GM12878 (cell line): ENCODE measurements at regions not wholly inside any gene's neighbourhood (a gene's known extent, or its start where the extent isn't known, plus 50 kb on each side); places are given as distances from the start of the nearest gene placed in this dataset.

Source experiments
- ATAC-seq: fragments of 200-7000 bp; cut with Tn5 transposase; 3 replicates; pipeline ENCODE4 v1.9.1; 2020; ENCODE audit warnings: mild to moderate bottlenecking, moderate library complexity
- BruUV-seq: library from RNA; stranded (reverse); fragments of 400-500 nt; replicated peaks from 2 replicates; lab custom pipeline; 2021; lab: Mats Ljungman, UMichigan
- CTCF ChIA-PET: fragments of 300-600 bp; sonication (Branson Sonifier 250); formaldehyde crosslinking; extraction: SDS; loops from one replicate; lab custom pipeline; 2021; ENCODE audit warnings: inconsistent platforms; lab: Yijun Ruan, JAX
- POLR2A ChIA-PET: fragments of 350-600 bp; formaldehyde crosslinking; extraction: SDS; loops from one replicate; lab custom pipeline; 2021; ENCODE audit warnings: inconsistent platforms; lab: Charles Lee
- RAD21 ChIA-PET: fragments of 300-600 bp; sonication (Branson Sonifier 250); formaldehyde crosslinking; loops from one replicate; lab custom pipeline; 2023; ENCODE audit warnings: antibody characterized with exemption; ENCODE audit not compliant: unreplicated experiment; lab: Charles Lee
- SMC1A ChIA-PET: fragments of 300-600 bp; sonication (Branson Sonifier 250); formaldehyde crosslinking; loops from one replicate; lab custom pipeline; 2023; ENCODE audit not compliant: unreplicated experiment, uncharacterized antibody; lab: Charles Lee
- DNase-seq: peaks from one replicate; pipeline ENCODE4 v3.0.0-alpha.2; 2011; ENCODE audit warnings: low read depth, low spot score
- FAIRE-seq: peaks from 3 replicates; lab custom pipeline; 2011; peaks lifted over from hg19 to GRCh38; lab: Jason Lieb, UNC
- H2AFZ ChIP-seq: 2 replicates; pipeline ENCODE4 v1.6.0; 2011; ENCODE audit warnings: low read depth, low read length, control low read depth; ENCODE audit not compliant: control insufficient read depth
- H3K27ac ChIP-seq: 2 replicates; pipeline ENCODE4 v1.5.1; 2011; ENCODE audit warnings: control low read depth; ENCODE audit not compliant: control insufficient read depth, insufficient read depth
- H3K27me3 ChIP-seq, 2 experiments: replicated peaks in 1 of 2; 2 replicates each; pipeline versions ENCODE4 v1.6.0 to v1.6.1; 2011; ENCODE audit warnings: low read length in 1 of 2; ENCODE audit not compliant: control insufficient read depth in 2 of 2, insufficient read depth in 2 of 2
- H3K36me3 ChIP-seq, 2 experiments: 2 replicates each; pipeline ENCODE4 v1.5.1; 2011; ENCODE audit warnings: low read length in 1 of 2; ENCODE audit not compliant: control insufficient read depth in 2 of 2, insufficient read depth in 2 of 2
- H3K4me1 ChIP-seq: 2 replicates; pipeline ENCODE4 v1.6.1; 2011; ENCODE audit warnings: mild to moderate bottlenecking, low read length, moderate library complexity, mixed read lengths; ENCODE audit not compliant: control insufficient read depth, insufficient read depth
- H3K4me2 ChIP-seq: 2 replicates; pipeline ENCODE4 v1.6.0; 2011; ENCODE audit warnings: control low read depth; ENCODE audit not compliant: control insufficient read depth, insufficient read depth
- H3K4me3 ChIP-seq: fragments of 200-600 bp; sonication (generic); 2 replicates; pipeline ENCODE4 v1.5.1; 2016
- H3K79me2 ChIP-seq: 2 replicates; pipeline ENCODE4 v1.6.0; 2011; ENCODE audit warnings: low read length; ENCODE audit not compliant: control insufficient read depth, insufficient read depth
- H3K9ac ChIP-seq: 2 replicates; pipeline ENCODE4 v1.8.0; 2011; ENCODE audit warnings: low read length, control low read depth, mixed read lengths; ENCODE audit not compliant: control insufficient read depth, insufficient read depth
- H3K9me3 ChIP-seq: replicated peaks from 3 replicates; pipeline ENCODE4 v1.5.1; 2011; ENCODE audit warnings: mild to moderate bottlenecking, low read length; ENCODE audit not compliant: control insufficient read depth, insufficient read depth
- H4K20me1 ChIP-seq: 2 replicates; pipeline ENCODE4 v1.6.0; 2011; ENCODE audit not compliant: control insufficient read depth, insufficient read depth
- MTA3 ChIP-seq: IDR thresholded peaks from 2 replicates; pipeline ENCODE4 v1.6.1; 2012; ENCODE audit warnings: low read length, inconsistent platforms, borderline replicate concordance
- SIX5 ChIP-seq: IDR thresholded peaks from 2 replicates; pipeline ENCODE4 v1.6.1; 2011; ENCODE audit warnings: mild to moderate bottlenecking, low read depth, low read length, moderate library complexity; ENCODE audit not compliant: severe bottlenecking
- WGBS: methylation state at CpG from one replicate; pipeline ENCODE4 v1.1.6; 2016; ENCODE audit warnings: low lambda C conversion rate; ENCODE audit not compliant: insufficient replicate concordance, insufficient coverage; ENCODE audit errors: missing lambda C conversion rate; 5-methylcytosine and 5-hydroxymethylcytosine counted together
- in situ Hi-C: fragments of 300-500 bp; cut with MboI; formaldehyde crosslinking; loops from 9 replicates; pipeline ENCODE4 v1.14.3; 2018; ENCODE audit warnings: mixed read lengths
- intact Hi-C: fragments of 100-400 bp; cut with micrococcal nuclease; formaldehyde crosslinking; loops from one replicate; pipeline ENCODE4 v1.14.2; 2022; ENCODE audit not compliant: unreplicated experiment
- TF ChIP-seq, protein P1 (sequence below): fragments of 450-650 bp; IDR thresholded peaks from 2 replicates; pipeline ENCODE4 v1.6.1; 2017; ENCODE audit warnings: mild to moderate bottlenecking
- TF ChIP-seq, protein P2 (sequence below): IDR thresholded peaks from 2 replicates; pipeline ENCODE4 v1.6.1; 2012; ENCODE audit warnings: mild to moderate bottlenecking, low read depth, low read length

DNA sequence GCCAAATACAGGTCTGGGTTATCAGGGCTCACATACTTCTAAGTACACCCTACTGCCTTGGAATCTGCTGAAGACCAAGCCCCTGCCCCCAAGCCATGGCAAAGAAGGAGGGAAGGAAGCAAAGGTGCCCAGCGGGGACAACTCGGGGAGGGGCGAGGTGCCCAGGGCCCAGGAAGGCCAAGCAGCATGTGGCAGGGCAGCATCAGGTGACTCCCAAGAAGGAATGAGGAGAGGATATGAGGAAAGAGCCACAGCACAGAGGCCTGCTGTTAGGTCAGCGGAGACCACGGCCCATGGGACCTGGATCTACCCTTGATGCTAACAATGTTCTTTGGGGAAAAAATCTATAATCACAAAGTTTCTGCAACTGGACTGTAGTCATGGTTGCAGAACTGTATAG is 142.6 kb upstream of the CRHR1 start:
- Histone ChIP-seq H3K4me3 (no peak overlapping the region), H3K9me3 (no peaks in the 10 kb centered on the region), H3K4me1 (no peaks in the 10 kb centered on the region; the same call in 1 of the 2 replicates), H3K4me2 (no peak overlapping the region), H3K36me3 (peaks cover 0 to 2% of the 10 kb centered on the region in 2 experiments; a peak in 2 of 4 replicates), H3K79me2 (no peaks in the 10 kb centered on the region), H3K9ac (no peak overlapping the region), H3K27ac (no peak overlapping the region), H4K20me1 (0 out of 2 replicates have a peak, but pooled peaks cover 3% of the 10 kb centered on the region), H2AFZ (no peak overlapping the region), H3K27me3 (no peaks in the 10 kb centered on the region)
- no peak for DNase-seq
- no peak for FAIRE-seq
- in situ Hi-C loops (loop anchor here (5.0 kb wide), 1 partner anchor 191 kb away; no protein-coding TSS in a partner anchor), intact Hi-C loops (no loop called here)
- ChIA-PET RAD21 (interaction anchor here (1.9 to 3.6 kb wide), 2 partner anchors 190 to 193 kb away, joined by 5 to 32 read pairs; no protein-coding TSS in a partner anchor), SMC1A (interaction anchor here (0.7 to 3.6 kb wide), 2 partner anchors 190 to 1798 kb away, joined by 4 to 19 read pairs; no protein-coding TSS in a partner anchor), CTCF (interaction anchor here (0.6 to 2.2 kb wide), 3 partner anchors 190 to 330 kb away, joined by 3 to 20 read pairs (median 5); no protein-coding TSS in a partner anchor), POLR2A (no interaction called here)
- TF ChIP-seq, protein P1, sequence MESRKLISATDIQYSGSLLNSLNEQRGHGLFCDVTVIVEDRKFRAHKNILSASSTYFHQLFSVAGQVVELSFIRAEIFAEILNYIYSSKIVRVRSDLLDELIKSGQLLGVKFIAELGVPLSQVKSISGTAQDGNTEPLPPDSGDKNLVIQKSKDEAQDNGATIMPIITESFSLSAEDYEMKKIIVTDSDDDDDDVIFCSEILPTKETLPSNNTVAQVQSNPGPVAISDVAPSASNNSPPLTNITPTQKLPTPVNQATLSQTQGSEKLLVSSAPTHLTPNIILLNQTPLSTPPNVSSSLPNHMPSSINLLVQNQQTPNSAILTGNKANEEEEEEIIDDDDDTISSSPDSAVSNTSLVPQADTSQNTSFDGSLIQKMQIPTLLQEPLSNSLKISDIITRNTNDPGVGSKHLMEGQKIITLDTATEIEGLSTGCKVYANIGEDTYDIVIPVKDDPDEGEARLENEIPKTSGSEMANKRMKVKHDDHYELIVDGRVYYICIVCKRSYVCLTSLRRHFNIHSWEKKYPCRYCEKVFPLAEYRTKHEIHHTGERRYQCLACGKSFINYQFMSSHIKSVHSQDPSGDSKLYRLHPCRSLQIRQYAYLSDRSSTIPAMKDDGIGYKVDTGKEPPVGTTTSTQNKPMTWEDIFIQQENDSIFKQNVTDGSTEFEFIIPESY: no peak
- TF ChIP-seq, protein P2, sequence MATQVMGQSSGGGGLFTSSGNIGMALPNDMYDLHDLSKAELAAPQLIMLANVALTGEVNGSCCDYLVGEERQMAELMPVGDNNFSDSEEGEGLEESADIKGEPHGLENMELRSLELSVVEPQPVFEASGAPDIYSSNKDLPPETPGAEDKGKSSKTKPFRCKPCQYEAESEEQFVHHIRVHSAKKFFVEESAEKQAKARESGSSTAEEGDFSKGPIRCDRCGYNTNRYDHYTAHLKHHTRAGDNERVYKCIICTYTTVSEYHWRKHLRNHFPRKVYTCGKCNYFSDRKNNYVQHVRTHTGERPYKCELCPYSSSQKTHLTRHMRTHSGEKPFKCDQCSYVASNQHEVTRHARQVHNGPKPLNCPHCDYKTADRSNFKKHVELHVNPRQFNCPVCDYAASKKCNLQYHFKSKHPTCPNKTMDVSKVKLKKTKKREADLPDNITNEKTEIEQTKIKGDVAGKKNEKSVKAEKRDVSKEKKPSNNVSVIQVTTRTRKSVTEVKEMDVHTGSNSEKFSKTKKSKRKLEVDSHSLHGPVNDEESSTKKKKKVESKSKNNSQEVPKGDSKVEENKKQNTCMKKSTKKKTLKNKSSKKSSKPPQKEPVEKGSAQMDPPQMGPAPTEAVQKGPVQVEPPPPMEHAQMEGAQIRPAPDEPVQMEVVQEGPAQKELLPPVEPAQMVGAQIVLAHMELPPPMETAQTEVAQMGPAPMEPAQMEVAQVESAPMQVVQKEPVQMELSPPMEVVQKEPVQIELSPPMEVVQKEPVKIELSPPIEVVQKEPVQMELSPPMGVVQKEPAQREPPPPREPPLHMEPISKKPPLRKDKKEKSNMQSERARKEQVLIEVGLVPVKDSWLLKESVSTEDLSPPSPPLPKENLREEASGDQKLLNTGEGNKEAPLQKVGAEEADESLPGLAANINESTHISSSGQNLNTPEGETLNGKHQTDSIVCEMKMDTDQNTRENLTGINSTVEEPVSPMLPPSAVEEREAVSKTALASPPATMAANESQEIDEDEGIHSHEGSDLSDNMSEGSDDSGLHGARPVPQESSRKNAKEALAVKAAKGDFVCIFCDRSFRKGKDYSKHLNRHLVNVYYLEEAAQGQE: no peak
- TF ChIP-seq SIX5 (no peak), MTA3 (no peak)
- ATAC-seq: no peak
- 85% methylated on average over 5 of the region's 5 CpGs for WGBS
- BruUV-seq: no TSS peak
